ENCODE measurements at regions not wholly inside any gene's neighbourhood (a gene's known extent, or its start where the extent isn't known, plus 50 kb on each side); places are given as distances from the start of the nearest gene placed in this dataset.

DNA sequence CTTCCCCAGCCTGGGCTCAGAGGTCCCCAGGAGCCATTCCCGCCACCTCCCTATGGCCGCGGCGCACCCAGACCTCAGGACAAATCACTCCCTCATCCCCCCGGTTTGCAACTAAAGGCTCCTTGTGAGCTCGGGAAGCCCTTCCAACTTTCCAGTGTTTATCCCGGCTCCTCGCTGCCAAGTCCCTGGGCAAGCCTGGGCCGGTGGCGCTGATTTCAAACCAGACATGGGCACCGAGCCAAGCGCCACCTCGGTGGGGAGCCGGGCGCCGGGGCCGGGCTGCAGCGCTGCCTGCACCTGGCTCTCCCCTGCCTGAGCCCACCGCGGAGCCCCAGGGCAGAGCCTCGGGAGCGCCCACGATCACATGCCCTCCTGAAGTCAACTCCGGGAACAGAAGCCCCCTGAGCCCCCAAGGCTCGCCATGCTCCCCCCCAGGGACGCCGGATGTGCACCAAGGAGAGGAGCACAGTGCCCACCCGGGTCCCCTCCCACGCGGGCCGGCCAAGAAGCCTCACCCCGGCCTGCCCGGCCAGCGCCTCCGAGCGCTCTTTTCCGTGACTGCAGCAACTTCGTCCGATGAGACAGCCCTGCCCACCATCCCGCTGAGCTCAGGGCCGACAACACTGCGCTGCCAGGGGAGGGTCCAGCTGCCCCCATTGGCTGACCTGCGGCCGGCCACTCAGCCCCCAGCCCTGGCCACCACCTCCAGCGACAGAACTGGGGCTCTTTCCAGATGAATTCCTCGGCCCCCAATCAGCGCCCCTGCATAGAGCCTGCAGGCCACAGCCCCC lies 50.0 kb downstream of the NCOR2 start:
- DNase-seq: peak; percentile 82

DNA sequence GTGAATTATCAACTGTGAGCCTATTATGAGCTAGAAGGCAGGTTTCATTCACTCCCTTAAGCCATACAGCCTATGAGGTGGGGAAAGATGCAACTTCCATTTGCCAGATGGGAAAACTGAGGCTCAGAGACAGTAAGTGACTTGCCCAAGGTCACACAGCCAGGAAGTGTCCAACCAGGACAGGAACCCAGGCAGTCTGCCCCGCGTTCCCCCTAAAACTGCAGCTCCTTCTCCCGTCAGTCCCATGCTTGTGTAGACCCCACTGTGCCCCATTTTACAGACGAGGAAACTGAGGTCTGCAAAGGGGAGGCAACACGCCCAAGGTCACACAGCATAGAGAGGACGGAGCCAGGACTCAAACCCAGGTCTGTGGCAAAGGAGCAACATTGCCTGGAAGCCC lies 50.6 kb downstream of the NCOR2 start:
- no peak for DNase-seq

- DNase-seq: no peak
Measured at GRCh38 chr12:124515981-124516380, 51.4 kb downstream of the NCOR2 start.

DNA sequence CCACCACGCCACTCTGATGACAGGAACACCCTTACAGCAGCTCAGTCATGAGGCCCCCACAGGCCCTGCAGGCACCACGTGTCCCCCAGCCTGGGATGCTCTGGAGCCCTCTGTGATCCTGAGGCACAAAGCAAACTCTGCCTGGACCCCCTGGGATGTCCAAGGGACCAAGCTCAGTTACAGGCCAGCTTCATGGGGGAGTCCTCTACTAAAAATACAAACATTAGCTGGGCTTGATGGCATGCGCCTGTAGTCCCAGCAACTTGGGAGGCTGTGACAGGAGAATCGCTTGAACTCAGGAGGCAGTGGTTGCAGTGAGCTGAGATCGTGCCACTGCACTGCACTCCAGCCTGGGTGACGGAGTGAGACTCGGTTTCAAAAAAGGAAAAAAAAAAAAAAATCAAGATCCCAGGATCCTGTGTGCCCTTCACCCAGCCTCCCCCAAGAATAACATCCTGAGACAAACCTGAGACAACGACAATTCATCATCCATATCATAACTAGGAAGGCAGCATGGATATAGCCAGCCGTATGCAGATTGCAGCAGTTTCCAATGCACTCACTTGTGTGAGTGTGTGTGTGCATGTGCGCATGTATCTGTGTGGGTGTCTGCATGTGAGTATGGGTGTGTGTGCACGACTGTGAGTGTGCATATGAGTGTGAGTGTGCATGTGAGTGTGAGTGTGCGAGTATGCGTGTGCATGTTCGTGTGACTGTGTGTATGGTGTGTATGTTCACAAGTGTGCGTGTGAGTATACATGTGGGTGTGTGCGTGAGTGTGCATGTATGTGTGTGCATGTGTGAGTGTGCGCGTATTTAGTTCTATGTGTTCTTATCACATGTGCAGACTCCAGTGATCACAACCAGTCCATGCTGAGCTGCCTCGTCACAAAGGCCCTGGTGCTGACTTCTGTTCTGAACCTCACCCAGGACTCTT lies 52.1 kb downstream of the NCOR2 start:
- DNase-seq: no peak

DNA sequence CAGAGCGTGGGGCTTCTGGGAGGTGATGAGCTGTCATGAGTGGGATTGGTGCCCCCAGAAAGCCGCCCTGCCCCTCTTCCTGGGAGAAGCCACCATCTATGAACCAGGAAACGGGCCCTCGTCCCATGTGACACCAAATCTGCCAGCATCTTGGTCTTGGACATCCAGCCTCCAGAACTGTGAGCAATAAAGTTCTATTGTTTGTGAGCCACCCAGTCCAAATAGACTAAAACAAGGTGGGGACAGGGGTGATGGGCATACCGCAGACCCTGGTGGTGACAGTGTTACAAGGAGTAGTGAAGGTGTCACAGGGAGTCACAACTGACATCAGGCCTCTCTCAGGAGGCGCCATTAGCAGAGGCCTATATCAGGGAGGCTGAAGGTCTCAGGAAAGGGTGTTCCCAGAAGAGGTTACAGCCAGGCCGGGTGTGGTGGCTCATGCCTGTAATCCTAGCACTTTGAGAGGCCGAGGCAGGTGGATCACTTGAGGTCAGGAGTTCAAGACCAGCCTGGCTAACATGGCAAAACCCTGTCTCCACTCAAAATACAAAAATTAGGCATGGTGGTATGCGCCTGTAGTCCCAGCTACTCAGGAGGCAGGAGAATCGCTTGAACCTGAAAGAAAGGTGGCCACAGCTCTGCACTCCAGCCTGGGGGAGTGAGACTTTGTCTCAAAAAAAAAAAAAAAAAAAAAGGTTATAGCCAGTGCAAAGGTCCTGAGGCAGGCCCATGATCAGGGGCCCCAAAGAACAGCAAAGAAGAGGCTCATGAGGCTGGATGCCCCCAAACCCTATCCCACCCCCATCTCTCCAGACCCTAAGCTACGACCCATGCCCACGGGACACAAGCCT lies 53.0 kb downstream of the NCOR2 start:
- no peak for DNase-seq

DNA sequence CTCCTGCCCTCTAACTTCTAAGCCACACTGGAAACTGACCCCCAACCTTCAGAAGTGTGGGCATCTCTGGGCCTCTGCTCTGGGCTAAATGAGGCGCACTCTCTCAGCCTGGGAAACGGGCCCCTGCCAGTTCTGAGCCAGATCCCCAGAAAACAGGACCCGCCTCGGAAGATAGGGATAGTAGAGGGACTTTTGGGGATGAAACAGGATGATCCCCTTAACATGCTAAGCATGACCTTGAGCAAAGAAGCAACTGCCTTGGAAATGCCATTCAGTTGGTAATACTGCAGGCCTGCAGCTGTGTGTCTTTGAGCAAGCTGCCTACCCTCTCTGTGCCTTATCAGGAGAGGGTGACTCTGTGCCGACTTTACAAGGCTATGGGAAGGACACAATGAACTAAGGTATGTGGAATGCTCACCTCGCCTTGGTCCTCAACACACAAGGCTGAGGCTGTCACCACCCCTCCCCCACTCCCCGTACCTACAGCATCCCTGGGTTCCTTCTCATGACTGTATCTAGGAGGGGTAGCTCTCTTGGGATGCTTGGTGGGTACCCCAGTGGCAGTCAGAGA lies 54.0 kb downstream of the NCOR2 start:
- DNase-seq: no peak

GRCh38 chr12:124512667-124513296 lies 54.6 kb downstream of the NCOR2 start:
- peak; percentile 63 for DNase-seq

GRCh38 chr12:124511259-124511985 lies 56.0 kb downstream of the NCOR2 start:
- DNase-seq: no peak

DNA sequence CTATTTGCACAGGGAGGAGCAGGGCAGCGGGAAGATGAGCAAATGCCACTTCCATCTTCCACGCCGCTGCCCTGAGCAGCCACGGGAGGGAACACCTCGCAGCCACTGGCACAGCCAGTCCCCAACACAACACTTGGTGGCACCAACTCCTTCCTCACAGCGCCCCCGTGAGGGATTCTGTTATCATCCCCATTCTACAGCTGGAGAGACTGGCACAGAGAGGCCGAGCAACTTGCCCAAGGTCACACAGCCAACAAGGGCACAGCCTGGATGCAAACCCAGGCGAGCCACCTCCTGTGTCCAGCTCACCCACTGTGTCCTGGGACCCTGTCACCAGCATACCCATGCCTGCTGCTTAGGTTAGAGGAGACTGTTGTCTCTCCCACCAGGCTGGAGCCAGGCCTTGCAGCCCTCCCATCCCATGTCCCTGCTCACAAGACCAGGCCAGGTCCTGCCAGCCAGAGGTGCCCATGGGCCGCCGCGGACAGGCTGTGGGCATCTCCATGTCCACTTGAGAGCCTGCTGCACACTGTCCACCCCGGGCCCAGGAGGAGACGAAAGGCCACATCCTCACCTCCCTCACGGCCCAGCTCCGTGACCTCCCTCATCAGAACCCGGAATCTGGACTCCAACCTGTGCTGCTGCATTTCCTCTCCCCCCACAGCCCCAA lies 57.0 kb downstream of the NCOR2 start:
- DNase-seq: no peak

GRCh38 chr12:124509676-124510300 lies 57.6 kb downstream of the NCOR2 start:
- no peak for DNase-seq

DNA sequence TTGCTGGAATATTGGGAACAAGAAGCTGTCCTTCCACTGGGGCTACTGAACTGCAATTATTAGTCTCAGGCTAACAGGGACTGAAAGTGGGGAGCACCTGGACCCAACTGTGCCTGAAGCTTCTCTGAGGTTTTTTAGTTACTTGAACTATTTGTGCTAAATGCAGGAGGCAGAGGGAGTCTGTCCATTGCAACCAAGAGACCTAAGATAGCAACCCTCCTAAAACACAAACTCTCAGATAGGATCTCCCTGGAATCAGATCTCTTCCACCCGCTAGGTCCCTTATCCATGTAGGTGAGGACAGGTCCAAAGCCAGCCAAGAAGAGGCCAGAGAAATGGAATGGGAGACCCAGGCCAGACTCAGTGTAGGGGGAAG lies 58.1 kb downstream of the NCOR2 start:
- DNase-seq: no peak

DNA sequence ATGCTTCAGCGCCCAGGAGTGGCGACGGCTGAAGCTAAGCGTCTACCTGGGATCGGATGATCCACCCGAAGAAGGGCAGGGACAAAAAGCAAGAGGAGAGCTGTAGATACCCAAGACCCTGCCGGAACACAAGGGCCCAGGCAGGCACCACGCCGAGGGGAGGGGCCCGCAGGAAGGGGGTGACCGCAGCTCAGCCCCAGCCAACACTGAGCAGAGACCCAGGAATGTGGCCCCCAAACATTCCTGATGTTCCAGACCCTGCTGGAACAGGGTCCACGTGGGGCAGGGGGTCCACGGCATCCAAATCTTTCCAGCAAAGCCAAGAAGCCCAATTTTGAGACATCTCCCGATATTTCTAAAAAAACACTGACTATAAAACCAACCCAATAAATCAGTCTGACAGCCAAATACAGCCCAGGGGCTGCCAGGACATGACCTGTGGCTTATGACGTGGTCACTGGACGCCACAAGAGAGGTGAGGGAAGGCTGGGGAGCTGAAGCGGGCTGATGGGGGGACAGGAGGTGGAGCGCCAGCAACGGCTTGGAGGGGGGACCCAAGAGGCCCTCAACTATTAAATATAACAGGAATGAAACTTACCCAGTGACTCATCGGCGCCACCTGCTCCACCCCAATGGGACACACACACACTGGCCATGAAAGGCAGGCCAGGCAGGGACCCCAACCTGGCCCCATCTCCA lies 58.9 kb downstream of the NCOR2 start:
- DNase-seq: no peak

DNA sequence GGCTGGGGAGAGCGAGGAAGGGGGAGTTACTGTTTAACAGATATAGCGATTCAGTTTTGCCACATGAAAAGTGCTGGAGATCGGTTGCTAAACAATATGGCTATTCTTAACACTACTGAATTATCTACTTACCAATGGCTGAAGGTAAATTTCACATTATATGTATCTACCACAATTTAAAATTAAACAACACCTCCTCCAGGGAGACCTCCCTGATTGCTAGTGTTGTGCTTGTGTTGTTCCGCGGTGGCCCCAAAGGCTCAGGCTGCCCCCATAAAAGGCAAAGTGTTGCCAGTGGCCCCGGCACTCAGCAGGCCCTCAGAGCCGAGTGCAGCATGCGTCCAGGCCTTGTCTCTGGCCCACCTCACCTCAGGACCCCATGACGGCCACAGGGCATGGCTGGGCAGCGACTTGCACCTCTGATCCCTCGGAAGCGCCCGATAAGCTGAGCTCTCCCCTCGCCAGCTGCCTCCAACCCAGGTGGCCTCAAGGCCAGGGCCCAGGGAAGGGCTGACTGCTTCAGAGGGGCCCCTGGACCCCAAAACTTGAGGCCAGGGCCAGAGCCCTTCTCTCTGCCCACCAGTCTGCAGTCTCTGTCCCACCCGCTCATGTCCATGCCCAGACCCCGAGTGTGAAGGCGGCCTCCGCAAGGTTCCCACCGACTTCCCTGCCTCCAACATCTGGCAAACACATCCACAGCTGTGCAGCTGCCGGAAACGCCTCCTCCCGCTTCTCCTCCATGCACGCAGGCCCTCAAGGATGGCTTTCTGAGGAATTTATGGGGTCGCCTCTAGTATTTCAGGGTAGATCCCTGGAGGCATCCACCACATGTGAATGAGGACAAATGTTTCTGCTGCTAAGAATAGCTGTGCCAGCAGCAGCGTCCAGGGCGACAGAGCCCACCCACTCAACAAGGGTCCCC lies 60.0 kb downstream of the NCOR2 start:
- DNase-seq: no peak

GRCh38 chr12:124506832-124507153 lies 60.6 kb downstream of the NCOR2 start:
- no peak for DNase-seq

GRCh38 chr12:124506145-124506831 lies 61.1 kb downstream of the NCOR2 start:
- DNase-seq: peak; percentile 83

- DNase-seq: no peak
Measured at GRCh38 chr12:124505001-124505818, 62.2 kb downstream of the NCOR2 start.

- no peak for DNase-seq
Measured at GRCh38 chr12:124504273-124505000, 63.0 kb downstream of the NCOR2 start.
